B cell (primary cell): ENCODE measurements at regions not wholly inside any gene's neighbourhood (a gene's known extent, or its start where the extent isn't known, plus 50 kb on each side); places are given as distances from the start of the nearest gene placed in this dataset.

ENCODE experiments used
- ATAC-seq: fragments of 200-7000 bp; cut with Tn5 transposase; one replicate; pipeline ENCODE4 v1.10.0; 2021; ENCODE audit warnings: low read depth, mild to moderate bottlenecking, moderate number of reproducible peaks, moderate library complexity
- CTCF ChIA-PET: fragments of 350-600 bp; sonication (Branson Sonifier 250); formaldehyde crosslinking; loops from one replicate; lab custom pipeline; 2021; ENCODE audit warnings: antibody characterized with exemption, inconsistent platforms; lab: Charles Lee
- POLR2A ChIA-PET: fragments of 350-600 bp; sonication (Branson Sonifier 250); formaldehyde crosslinking; loops from one replicate; lab custom pipeline; 2021; ENCODE audit warnings: antibody characterized with exemption; lab: Charles Lee
- DNase-seq: peaks from one replicate; pipeline ENCODE4 v3.0.0; 2013
- H2AFZ ChIP-seq: 2 replicates; pipeline ENCODE4 v1.6.1; 2012; ENCODE audit warnings: mild to moderate bottlenecking, low read depth, low read length; ENCODE audit not compliant: insufficient read depth, poor library complexity, severe bottlenecking
- H3K27ac ChIP-seq, 2 donors: 1 replicate in 1 of 2; 2 replicates in 1 of 2; pipeline ENCODE4 v1.5.1; 2012 to 2013; ENCODE audit warnings: low read length in 2 of 2, mild to moderate bottlenecking in 2 of 2, moderate library complexity in 1 of 2
- H3K27me3 ChIP-seq, 4 experiments: fragments of 200-600 bp in 1 of 4; sonication (generic) in 1 of 4; replicated peaks in 1 of 4; 1 replicate in 2 of 4; 2 replicates in 2 of 4; pipeline versions ENCODE4 v1.6.1 to v1.7.0; 2013 to 2016; ENCODE audit warnings: low read length in 3 of 4, mild to moderate bottlenecking in 2 of 4, mixed read lengths in 1 of 4, moderate library complexity in 1 of 4; ENCODE audit not compliant: insufficient read depth in 4 of 4, control insufficient read depth in 3 of 4; ENCODE audit errors: control extremely low read depth in 1 of 4
- H3K36me3 ChIP-seq, 2 experiments: replicated peaks in 1 of 2; 1 replicate in 1 of 2; 2 replicates in 1 of 2; pipeline versions ENCODE4 v1.6.1 to v1.7.1; 2013; ENCODE audit warnings: low read length in 1 of 2; ENCODE audit not compliant: insufficient read depth in 2 of 2, control insufficient read depth in 1 of 2; ENCODE audit errors: control extremely low read depth in 1 of 2, extremely low read depth in 1 of 2
- H3K4me1 ChIP-seq, 2 donors: fragments of 200-600 bp in 1 of 2; sonication (generic) in 1 of 2; 1 replicate in 1 of 2; 2 replicates in 1 of 2; pipeline versions ENCODE4 v1.5.1 to v1.6.1; 2013 to 2017; ENCODE audit warnings: low read length in 2 of 2; ENCODE audit not compliant: control insufficient read depth in 2 of 2, insufficient read depth in 2 of 2
- H3K4me2 ChIP-seq: replicated peaks from 2 replicates; pipeline ENCODE3; 2012; ENCODE audit warnings: mild to moderate bottlenecking, low read depth, low read length; ENCODE audit not compliant: poor library complexity, severe bottlenecking
- H3K4me3 ChIP-seq, 5 experiments: fragments of 200-600 bp in 1 of 5; sonication (generic) in 1 of 5; 1 replicate in 3 of 5; 2 replicates in 2 of 5; pipeline versions ENCODE4 v1.5.1 to v1.7.0; 2011 to 2016; ENCODE audit warnings: low read length in 4 of 5, mild to moderate bottlenecking in 4 of 5, low read depth in 2 of 5, control low read depth in 1 of 5, moderate library complexity in 1 of 5; ENCODE audit not compliant: insufficient read depth in 1 of 5; ENCODE audit errors: control extremely low read depth in 1 of 5, extremely low read depth in 1 of 5
- H3K79me2 ChIP-seq: fragments of 200-600 bp; sonication (generic); one replicate; pipeline ENCODE4 v1.6.0; 2016; ENCODE audit warnings: low read length; ENCODE audit not compliant: control insufficient read depth, insufficient read depth
- H3K9ac ChIP-seq: fragments of 200-600 bp; sonication (generic); 2 replicates; pipeline ENCODE4 v1.6.1; 2017; ENCODE audit warnings: mild to moderate bottlenecking, low read length, moderate library complexity
- H3K9me3 ChIP-seq, 3 donors: one replicate each; pipeline versions ENCODE4 v1.6.1 to v1.7.1; 2013; ENCODE audit warnings: low read length in 2 of 3; ENCODE audit not compliant: control insufficient read depth in 2 of 3, insufficient read depth in 1 of 3; ENCODE audit errors: control extremely low read depth in 1 of 3
- H4K20me1 ChIP-seq: 2 replicates; pipeline ENCODE4 v1.6.0; 2012; ENCODE audit warnings: mild to moderate bottlenecking, low read length; ENCODE audit not compliant: insufficient read depth, control insufficient read depth, poor library complexity, severe bottlenecking
- H3K27ac Mint-ChIP-seq: one replicate; pipeline ENCODE4 v1.8.0; 2021; ENCODE audit warnings: mixed read lengths
- H3K27me3 Mint-ChIP-seq: one replicate; pipeline ENCODE4 v1.8.0; 2021; ENCODE audit warnings: mixed read lengths
- H3K4me1 Mint-ChIP-seq: one replicate; pipeline ENCODE4 v1.8.0; 2021; ENCODE audit warnings: mixed read lengths
- H3K4me3 Mint-ChIP-seq: one replicate; pipeline ENCODE4 v1.8.0; 2021; ENCODE audit warnings: mixed read lengths
- H3K9me3 Mint-ChIP-seq: one replicate; pipeline ENCODE4 v1.8.0; 2022; ENCODE audit warnings: mixed read lengths; ENCODE audit not compliant: insufficient read depth
- CTCF ChIP-seq: fragments of 200-600 bp; IDR thresholded peaks from one replicate; pipeline ENCODE4 v1.8.0; 2022; ENCODE audit warnings: antibody characterized with exemption, mild to moderate bottlenecking
- EZH2 ChIP-seq: IDR thresholded peaks from 2 replicates; pipeline ENCODE4 v1.6.1; 2012; ENCODE audit warnings: borderline replicate concordance, low read depth, mild to moderate bottlenecking, moderate library complexity, low read length; ENCODE audit not compliant: insufficient read depth, poor library complexity, severe bottlenecking
- WGBS: methylation state at CpG from one replicate; pipeline ENCODE4 v1.1.5; 2013; ENCODE audit warnings: missing lambda C conversion rate; ENCODE audit not compliant: insufficient coverage; 5-methylcytosine and 5-hydroxymethylcytosine counted together
- intact Hi-C: fragments of 100-400 bp; cut with micrococcal nuclease; formaldehyde crosslinking; loops from one replicate; pipeline ENCODE4 v1.10.0; 2022

- Histone ChIP-seq H3K27ac (no peak overlapping the region), H2AFZ (no peak overlapping the region), H3K36me3 (no peaks in the 10 kb centered on the region), H3K9me3 (no peaks in the 10 kb centered on the region), H3K9ac (no peak overlapping the region), H3K27me3 (peaks cover 0 to 3% (median 0%) of the 10 kb centered on the region in 4 experiments), H3K4me1 (no peaks in the 10 kb centered on the region), H3K79me2 (no peaks in the 10 kb centered on the region), H4K20me1 (no peaks in the 10 kb centered on the region), H3K4me3 (no peak overlapping the region), H3K4me2 (no peak overlapping the region)
- Mint-ChIP-seq H3K9me3 (no peaks in the 10 kb centered on the region), H3K27me3 (peaks cover 17% of the 10 kb centered on the region), H3K4me3 (no peak overlapping the region), H3K4me1 (no peaks in the 10 kb centered on the region), H3K27ac (no peak overlapping the region)
- CTCF ChIA-PET: no interaction called here
- intact Hi-C loops: no loop called here
- POLR2A ChIA-PET: no interaction called here
- TF ChIP-seq EZH2 (no peak), CTCF (no peak)
- ATAC-seq: no peak
- DNase-seq: no peak
- 100% methylated on average over 1 of the region's 1 CpG for WGBS
These were observed 122.5 kb downstream of the CETN3 start for GRCh38 chr5:90287036-90287435.

GRCh38 chr5:90285581-90285980 is 124.0 kb downstream of the CETN3 start:
- no peak overlapping the region for H2AFZ ChIP-seq
- TF ChIP-seq CTCF (no peak), EZH2 (no peak)
- ATAC-seq (no peak), DNase-seq (no peak)
- intact Hi-C loops: no loop called here
- H4K20me1 ChIP-seq: no peaks in the 10 kb centered on the region
- ChIA-PET CTCF (interaction anchor here (0.9 kb wide), 1 partner anchor 21 kb away, joined by 3 read pairs; no protein-coding TSS in a partner anchor), POLR2A (no interaction called here)
- H3K4me2 ChIP-seq: no peak overlapping the region
- peaks cover 0 to 3% (median 0%) of the 10 kb centered on the region in 4 experiments for H3K27me3 ChIP-seq
- no CpG with 5 or more reads among the region's 1 CpG for WGBS
- no peak overlapping the region for H3K4me3 Mint-ChIP-seq
- H3K27ac ChIP-seq: no peak overlapping the region
- no peak overlapping the region for H3K4me3 ChIP-seq
- no peaks in the 10 kb centered on the region for H3K36me3 ChIP-seq
- H3K27ac Mint-ChIP-seq: no peak overlapping the region
- H3K27me3 Mint-ChIP-seq: peaks cover 27% of the 10 kb centered on the region
- H3K4me1 Mint-ChIP-seq: no peaks in the 10 kb centered on the region
- H3K79me2 ChIP-seq: no peaks in the 10 kb centered on the region
- H3K9me3 ChIP-seq: no peaks in the 10 kb centered on the region
- H3K4me1 ChIP-seq: no peaks in the 10 kb centered on the region
- H3K9ac ChIP-seq: no peak overlapping the region
- no peaks in the 10 kb centered on the region for H3K9me3 Mint-ChIP-seq
